Chondrocyte (in vitro differentiated cells): ENCODE measurements at regions not wholly inside any gene's neighbourhood (a gene's known extent, or its start where the extent isn't known, plus 50 kb on each side); places are given as distances from the start of the nearest gene placed in this dataset.
A peak's percentile ranks its signal among the peaks of the same experiment; 100 is the strongest.

Experiments used
- DNase-seq: peaks from one replicate; pipeline ENCODE4 v3.0.0; 2021; ENCODE audit warnings: mixed read lengths, low spot score
- H3K27ac Mint-ChIP-seq: one replicate; pipeline ENCODE4 v1.8.0; 2021; ENCODE audit warnings: mild to moderate bottlenecking, moderate library complexity, mixed read lengths; ENCODE audit not compliant: unreplicated experiment
- H3K27me3 Mint-ChIP-seq: 2 replicates; pipeline ENCODE4 v1.8.0; 2021; ENCODE audit warnings: low read depth, mixed read lengths
- H3K36me3 Mint-ChIP-seq: 2 replicates; pipeline ENCODE4 v1.8.0; 2021; ENCODE audit warnings: low read depth, mixed read lengths
- H3K4me1 Mint-ChIP-seq: 2 replicates; pipeline ENCODE4 v1.8.0; 2021; ENCODE audit warnings: low read depth, mild to moderate bottlenecking, mixed read lengths
- H3K4me3 Mint-ChIP-seq: one replicate; pipeline ENCODE4 v1.8.0; 2021; ENCODE audit warnings: mild to moderate bottlenecking, moderate library complexity, mixed read lengths; ENCODE audit not compliant: unreplicated experiment
- H3K9me3 Mint-ChIP-seq: 2 replicates; pipeline ENCODE4 v1.8.0; 2021; ENCODE audit warnings: low read depth, mixed read lengths
- TF ChIP-seq, protein P1 (sequence below): fragments of 200-600 bp; sonication (generic); IDR thresholded peaks from 2 replicates; pipeline ENCODE4 v1.5.0; 2021; ENCODE audit warnings: antibody characterized with exemption, mild to moderate bottlenecking, moderate library complexity

DNA sequence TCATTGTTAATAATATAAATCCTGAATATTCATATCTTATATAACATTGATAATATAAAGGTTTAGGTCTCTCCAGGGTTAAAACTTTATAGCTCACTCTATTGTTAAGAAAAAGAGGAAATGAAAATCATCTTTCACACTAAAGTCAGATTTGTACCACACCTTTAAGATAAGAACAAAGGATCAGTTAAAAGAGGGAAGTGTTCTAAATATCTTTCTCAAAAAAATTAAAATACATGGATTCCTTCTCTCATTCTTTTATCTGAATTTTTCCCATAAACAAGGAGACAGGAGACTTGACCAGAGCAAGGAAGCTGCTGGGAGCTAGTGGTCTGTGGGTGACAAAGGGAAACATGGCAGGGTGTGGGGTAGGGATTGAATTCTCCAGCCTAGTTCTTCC is 323.0 kb upstream of the CPXCR1 start:
- Mint-ChIP-seq H3K4me1 (no peaks in the 10 kb centered on the region), H3K4me3 (no peak overlapping the region), H3K27me3 (no peaks in the 10 kb centered on the region), H3K36me3 (no peaks in the 10 kb centered on the region), H3K27ac (no peak overlapping the region), H3K9me3 (no peaks in the 10 kb centered on the region)
- TF ChIP-seq, protein P1, sequence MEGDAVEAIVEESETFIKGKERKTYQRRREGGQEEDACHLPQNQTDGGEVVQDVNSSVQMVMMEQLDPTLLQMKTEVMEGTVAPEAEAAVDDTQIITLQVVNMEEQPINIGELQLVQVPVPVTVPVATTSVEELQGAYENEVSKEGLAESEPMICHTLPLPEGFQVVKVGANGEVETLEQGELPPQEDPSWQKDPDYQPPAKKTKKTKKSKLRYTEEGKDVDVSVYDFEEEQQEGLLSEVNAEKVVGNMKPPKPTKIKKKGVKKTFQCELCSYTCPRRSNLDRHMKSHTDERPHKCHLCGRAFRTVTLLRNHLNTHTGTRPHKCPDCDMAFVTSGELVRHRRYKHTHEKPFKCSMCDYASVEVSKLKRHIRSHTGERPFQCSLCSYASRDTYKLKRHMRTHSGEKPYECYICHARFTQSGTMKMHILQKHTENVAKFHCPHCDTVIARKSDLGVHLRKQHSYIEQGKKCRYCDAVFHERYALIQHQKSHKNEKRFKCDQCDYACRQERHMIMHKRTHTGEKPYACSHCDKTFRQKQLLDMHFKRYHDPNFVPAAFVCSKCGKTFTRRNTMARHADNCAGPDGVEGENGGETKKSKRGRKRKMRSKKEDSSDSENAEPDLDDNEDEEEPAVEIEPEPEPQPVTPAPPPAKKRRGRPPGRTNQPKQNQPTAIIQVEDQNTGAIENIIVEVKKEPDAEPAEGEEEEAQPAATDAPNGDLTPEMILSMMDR: no peak
- no peak for DNase-seq

DNA sequence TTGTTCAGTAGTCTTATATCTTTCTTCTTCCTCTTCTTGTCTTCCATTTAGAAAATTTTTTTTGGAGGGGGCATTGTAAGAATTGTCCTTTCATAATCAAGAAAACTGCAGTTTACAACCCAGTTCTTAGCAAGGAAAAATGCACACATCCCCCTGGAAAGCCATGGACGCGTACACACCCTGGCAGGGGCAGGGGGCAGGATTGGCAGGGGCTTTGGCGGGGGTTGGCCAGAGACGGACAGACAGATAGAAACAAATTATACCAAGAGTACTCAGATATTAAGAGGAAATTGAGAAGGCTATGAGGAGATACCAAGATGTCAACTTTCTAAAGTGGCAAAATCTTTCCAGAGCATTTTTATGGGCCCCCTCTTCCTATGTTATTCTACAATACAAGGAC is 322.5 kb upstream of the CPXCR1 start:
- no peak overlapping the region for H3K4me3 Mint-ChIP-seq
- no peak for DNase-seq
- H3K9me3 Mint-ChIP-seq: no peaks in the 10 kb centered on the region
- no peak overlapping the region for H3K27ac Mint-ChIP-seq
- TF ChIP-seq, protein P1: no peak
- no peaks in the 10 kb centered on the region for H3K4me1 Mint-ChIP-seq
- H3K36me3 Mint-ChIP-seq: no peaks in the 10 kb centered on the region
- no peaks in the 10 kb centered on the region for H3K27me3 Mint-ChIP-seq

DNA sequence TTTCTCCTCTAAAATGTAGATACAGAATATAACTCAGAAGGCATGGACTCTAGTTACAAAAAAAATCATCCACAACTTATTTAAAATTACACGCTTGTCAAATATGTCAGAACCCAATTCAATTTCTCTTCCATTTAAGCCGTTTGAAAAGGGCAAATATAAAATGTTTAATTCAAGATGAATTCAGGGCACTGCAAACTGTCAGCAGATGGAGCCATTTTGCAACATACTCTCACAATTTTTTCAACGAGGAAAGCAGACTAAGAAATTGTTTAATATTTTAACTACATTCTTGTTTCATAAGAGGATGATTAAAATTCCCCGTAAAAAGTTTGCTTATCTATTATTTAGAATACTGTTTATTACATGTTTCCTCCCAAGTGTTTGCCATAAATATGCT is 321.3 kb upstream of the CPXCR1 start:
- Mint-ChIP-seq H3K4me3 (no peak overlapping the region), H3K36me3 (no peaks in the 10 kb centered on the region), H3K27ac (no peak overlapping the region), H3K27me3 (no peaks in the 10 kb centered on the region), H3K9me3 (no peaks in the 10 kb centered on the region), H3K4me1 (no peaks in the 10 kb centered on the region)
- DNase-seq: no peak
- TF ChIP-seq, protein P1: peak; percentile 66

DNA sequence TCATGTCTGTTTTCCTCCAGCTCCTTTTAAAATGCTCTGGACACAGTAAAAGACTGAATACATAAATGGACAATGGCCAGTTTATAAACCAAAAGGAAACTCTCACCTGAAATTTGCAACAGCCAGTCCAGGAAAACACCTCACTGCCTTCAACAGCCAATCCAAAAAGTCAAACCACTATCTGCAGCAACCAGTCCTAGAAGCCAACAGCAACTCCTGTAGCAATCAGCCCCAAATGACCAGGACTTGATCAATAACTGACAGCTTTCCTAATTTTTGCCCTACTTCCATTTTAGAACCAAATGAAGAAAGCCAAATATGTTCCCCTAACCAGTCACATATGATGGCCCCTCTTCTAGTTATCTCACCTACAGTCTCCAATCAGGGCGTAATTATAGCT is 309.5 kb upstream of the CPXCR1 start:
- no peak overlapping the region for H3K27ac Mint-ChIP-seq
- no peaks in the 10 kb centered on the region for H3K36me3 Mint-ChIP-seq
- TF ChIP-seq, protein P1: no peak
- no peaks in the 10 kb centered on the region for H3K27me3 Mint-ChIP-seq
- peaks cover 16% of the 10 kb centered on the region for H3K9me3 Mint-ChIP-seq
- DNase-seq: no peak
- H3K4me3 Mint-ChIP-seq: no peak overlapping the region
- H3K4me1 Mint-ChIP-seq: no peaks in the 10 kb centered on the region

DNA sequence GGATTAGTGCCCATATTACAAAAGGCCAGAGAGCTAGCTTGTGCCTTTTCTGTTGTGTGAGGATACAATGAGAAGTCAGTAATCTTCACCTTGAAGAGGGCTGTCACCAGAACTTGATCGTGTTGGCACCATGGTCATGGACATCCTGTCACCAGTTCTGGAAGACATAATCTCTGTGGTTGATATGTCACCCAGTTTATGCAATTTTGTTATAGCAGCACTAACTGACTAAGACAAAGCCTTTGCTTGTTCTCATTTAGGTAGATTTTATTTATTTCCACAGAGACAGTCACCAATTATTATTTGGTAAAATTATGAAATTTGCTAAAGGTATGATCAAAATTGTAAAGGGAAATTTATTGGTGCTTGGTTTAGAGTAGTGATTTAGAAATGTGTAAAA is 308.8 kb upstream of the CPXCR1 start:
- no peak for DNase-seq
- H3K27ac Mint-ChIP-seq: no peak overlapping the region
- H3K4me1 Mint-ChIP-seq: no peaks in the 10 kb centered on the region
- TF ChIP-seq, protein P1: no peak
- H3K4me3 Mint-ChIP-seq: no peak overlapping the region
- H3K36me3 Mint-ChIP-seq: no peaks in the 10 kb centered on the region
- H3K27me3 Mint-ChIP-seq: peaks cover under 1% of the 10 kb centered on the region
- H3K9me3 Mint-ChIP-seq: peaks cover 16% of the 10 kb centered on the region
